ENCODE measurements at regions not wholly inside any gene's neighbourhood (a gene's known extent, or its start where the extent isn't known, plus 50 kb on each side); places are given as distances from the start of the nearest gene placed in this dataset.

GRCh38 chr5:77948476-77948875 is 172.3 kb upstream of the TBCA start:
- no peak for DNase-seq

GRCh38 chr5:77947041-77947428 is 170.9 kb upstream of the TBCA start:
- no peak for DNase-seq

GRCh38 chr5:77946381-77947040 is 170.4 kb upstream of the TBCA start:
- no peak for DNase-seq

- no peak for DNase-seq
Observed at GRCh38 chr5:77945874-77946273, 169.7 kb upstream of the TBCA start.

GRCh38 chr5:77944757-77945340 is 168.7 kb upstream of the TBCA start:
- DNase-seq = no peak

- no peak for DNase-seq
Observed at GRCh38 chr5:77943851-77944250, 167.7 kb upstream of the TBCA start.

GRCh38 chr5:77942578-77943239 is 166.6 kb upstream of the TBCA start:
- DNase-seq = no peak

- no peak for DNase-seq
Observed at GRCh38 chr5:77937015-77937908, 161.1 kb upstream of the TBCA start.

- DNase-seq = no peak
Observed at GRCh38 chr5:77936365-77936693, 160.2 kb upstream of the TBCA start.

- DNase-seq = no peak
Observed at GRCh38 chr5:77935506-77936364, 159.6 kb upstream of the TBCA start.

- DNase-seq = no peak
Observed at GRCh38 chr5:77928776-77929300, 152.7 kb upstream of the TBCA start.

- DNase-seq = no peak
Observed at GRCh38 chr5:77926337-77926736, 150.2 kb upstream of the TBCA start.

GRCh38 chr5:77925503-77925902 is 149.4 kb upstream of the TBCA start:
- DNase-seq = no peak

GRCh38 chr5:77924081-77924480 is 147.9 kb upstream of the TBCA start:
- no peak for DNase-seq

- DNase-seq = no peak
Observed at GRCh38 chr5:77923666-77924065, 147.5 kb upstream of the TBCA start.

GRCh38 chr5:77921094-77921768 is 145.1 kb upstream of the TBCA start:
- DNase-seq = no peak

- DNase-seq = no peak
Observed at GRCh38 chr5:77920359-77921058, 144.4 kb upstream of the TBCA start.

GRCh38 chr5:77915346-77915745 is 139.2 kb upstream of the TBCA start:
- DNase-seq = no peak

- DNase-seq = no peak
Observed at GRCh38 chr5:77912721-77913120, 136.6 kb upstream of the TBCA start.

GRCh38 chr5:77910602-77911188 is 134.6 kb upstream of the TBCA start:
- DNase-seq = no peak

- no peak for DNase-seq
Observed at GRCh38 chr5:77909237-77909636, 133.1 kb upstream of the TBCA start.

All from NCI-H446 (cell line).